Body of pancreas (tissue), 4 donors: ENCODE measurements at regions not wholly inside any gene's neighbourhood (a gene's known extent, or its start where the extent isn't known, plus 50 kb on each side); places are given as distances from the start of the nearest gene placed in this dataset.

Experiments used
- POLR2A ChIP-seq, 3 donors: fragments of 450-650 bp; IDR thresholded peaks; one replicate each; pipeline ENCODE4 v1.6.1; 2016; ENCODE audit warnings: antibody characterized with exemption in 3 of 3, mild to moderate bottlenecking in 2 of 3
- TF ChIP-seq, protein P1 (sequence below), 7 experiments: fragments of 450-650 bp in 4 of 7; fragments of 200-600 bp in 3 of 7; sonication (generic) in 3 of 7; IDR thresholded peaks; one replicate each; pipeline ENCODE4 v1.5.1; 2016 to 2019; ENCODE audit warnings: antibody characterized with exemption in 7 of 7

- TF ChIP-seq, protein P1, sequence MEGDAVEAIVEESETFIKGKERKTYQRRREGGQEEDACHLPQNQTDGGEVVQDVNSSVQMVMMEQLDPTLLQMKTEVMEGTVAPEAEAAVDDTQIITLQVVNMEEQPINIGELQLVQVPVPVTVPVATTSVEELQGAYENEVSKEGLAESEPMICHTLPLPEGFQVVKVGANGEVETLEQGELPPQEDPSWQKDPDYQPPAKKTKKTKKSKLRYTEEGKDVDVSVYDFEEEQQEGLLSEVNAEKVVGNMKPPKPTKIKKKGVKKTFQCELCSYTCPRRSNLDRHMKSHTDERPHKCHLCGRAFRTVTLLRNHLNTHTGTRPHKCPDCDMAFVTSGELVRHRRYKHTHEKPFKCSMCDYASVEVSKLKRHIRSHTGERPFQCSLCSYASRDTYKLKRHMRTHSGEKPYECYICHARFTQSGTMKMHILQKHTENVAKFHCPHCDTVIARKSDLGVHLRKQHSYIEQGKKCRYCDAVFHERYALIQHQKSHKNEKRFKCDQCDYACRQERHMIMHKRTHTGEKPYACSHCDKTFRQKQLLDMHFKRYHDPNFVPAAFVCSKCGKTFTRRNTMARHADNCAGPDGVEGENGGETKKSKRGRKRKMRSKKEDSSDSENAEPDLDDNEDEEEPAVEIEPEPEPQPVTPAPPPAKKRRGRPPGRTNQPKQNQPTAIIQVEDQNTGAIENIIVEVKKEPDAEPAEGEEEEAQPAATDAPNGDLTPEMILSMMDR (IDR thresholded peaks at IDR 0.05), result no peak
- TF ChIP-seq POLR2A (IDR thresholded peaks at IDR 0.05), result no peak
Observed at GRCh38 chr11:119509282-119509841, 86.4 kb upstream of the THY1 start.
